ENCODE measurements at regions not wholly inside any gene's neighbourhood (a gene's known extent, or its start where the extent isn't known, plus 50 kb on each side); places are given as distances from the start of the nearest gene placed in this dataset.
"Not testable (repeated sequence)": the region's sequence is repeated elsewhere in the genome, so short reads cannot be mapped to it uniquely, and the experiment has no call there.

DNA sequence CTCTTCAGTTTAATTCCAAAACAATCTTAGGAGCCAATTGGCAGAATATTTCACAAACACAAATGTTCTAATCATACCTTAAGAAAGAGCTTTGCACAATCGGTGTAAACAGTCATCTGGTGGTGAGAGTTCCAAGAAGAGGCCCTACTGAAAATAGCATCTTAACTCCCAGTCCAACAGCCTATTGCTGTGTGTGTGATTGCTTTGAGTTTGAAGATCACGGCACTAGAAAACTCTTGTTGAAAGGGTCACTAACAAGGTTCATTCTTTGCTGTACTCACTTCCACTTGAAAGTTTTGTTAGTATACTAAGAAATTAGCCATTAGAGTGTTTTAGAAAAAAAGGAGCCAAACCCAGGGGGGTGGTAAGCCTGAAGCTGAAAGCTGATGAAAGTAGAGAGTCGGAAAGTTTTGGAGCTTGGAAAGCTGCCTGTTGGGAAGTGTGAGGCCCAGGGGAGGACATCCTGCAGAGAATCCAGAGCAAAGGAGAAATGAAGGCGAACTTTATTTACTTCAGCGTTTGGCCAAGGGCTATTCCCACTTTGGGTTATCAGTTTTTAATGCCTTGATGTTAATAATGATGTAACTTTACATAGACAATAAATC, 180.3 kb upstream of the GHR start:
- no peak for DNase-seq

DNA sequence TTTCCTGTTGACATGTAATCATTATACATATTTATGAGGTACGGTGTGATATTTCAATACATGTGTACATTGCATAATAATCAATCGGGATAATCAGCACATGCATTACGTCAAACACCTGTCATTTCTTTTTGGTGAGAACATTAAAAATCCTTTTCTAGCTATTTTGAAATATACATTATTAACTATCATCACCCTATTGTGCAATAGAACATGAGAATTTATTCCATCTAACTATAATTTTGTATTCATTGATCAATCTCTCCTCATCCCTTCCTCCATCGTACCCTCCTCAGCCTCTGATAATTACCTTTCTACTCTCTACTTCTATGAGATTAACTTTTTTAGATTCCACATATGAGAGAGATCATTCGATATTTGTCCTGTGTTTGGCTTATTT, 170.9 kb upstream of the GHR start:
- DNase-seq, result no peak

DNA sequence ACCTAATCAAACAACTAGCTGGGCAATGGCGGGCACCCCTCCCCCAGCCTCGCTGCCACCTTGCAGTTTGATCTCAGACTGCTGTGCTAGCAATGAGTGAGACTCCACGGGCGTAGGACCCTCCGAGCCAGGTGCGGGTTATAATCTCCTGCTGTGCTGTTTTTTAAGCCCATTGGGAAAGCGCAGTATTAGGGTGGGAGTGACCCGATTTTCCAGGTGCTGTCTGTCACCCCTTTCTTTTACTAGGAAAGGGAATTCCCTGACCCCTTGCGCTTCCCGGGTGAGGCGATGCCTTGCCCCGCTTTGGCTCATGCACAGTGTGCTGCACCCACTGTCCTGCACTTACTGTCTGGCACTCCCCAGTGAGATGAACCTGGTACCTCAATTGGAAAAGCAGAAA, 163.3 kb upstream of the GHR start:
- DNase-seq, result not testable (repeated sequence)

DNA sequence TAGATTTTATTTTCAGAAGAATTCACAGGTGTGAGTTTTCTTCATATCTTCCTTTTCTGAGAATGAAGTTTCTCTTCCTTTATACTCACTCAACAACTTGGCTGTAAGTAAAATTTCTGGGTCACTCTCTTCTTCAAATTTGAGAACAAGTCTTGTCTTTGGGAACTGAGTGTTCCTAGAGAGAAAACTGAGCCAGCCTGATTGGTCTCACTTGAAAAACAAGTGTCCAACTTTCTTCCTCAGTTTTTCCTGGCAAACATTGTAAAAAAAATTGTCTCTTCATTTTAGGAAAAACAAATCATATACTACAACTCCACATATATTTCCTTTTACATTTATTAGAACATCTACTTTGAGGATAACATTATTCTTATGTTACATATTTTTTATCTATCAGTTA, 156.1 kb upstream of the GHR start:
- DNase-seq, result no peak

DNA sequence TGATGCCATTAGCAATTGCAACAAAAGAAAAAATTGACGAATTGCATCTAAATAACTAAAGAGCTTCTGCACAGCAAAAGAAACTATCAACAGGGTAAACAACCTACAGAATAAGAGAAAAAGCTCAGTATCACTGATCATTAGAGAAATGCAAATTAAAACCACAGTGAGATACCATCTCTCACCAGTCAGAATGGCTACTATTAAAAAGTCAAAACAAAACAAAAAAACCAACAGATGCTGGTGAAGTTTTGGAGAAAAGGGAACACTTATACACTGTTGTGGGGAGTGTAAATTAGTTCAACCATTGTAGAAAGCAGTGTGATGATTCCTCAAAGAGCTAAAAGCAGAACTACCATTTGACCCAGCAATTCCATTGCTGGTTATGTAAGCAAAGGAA, 155.1 kb upstream of the GHR start:
- not testable (repeated sequence) for DNase-seq

DNA sequence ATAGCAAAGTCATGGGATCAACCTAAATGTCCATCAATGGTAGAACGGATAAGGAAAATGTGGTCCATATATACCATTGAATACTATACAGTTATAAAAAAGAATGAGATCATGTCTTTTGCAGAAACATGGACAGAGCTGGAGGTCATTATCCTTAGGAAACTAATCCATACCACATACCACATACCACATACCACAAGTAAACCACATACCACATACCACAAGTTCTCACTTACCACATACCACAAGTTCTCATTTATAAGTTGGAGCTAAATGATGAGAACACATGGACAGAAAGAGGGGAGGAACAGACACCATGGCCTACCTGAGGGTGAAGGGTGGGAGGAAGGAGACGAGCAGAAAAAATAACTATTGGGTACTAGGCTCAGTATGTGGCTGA, 154.6 kb upstream of the GHR start:
- peak; percentile 14 for DNase-seq

DNA sequence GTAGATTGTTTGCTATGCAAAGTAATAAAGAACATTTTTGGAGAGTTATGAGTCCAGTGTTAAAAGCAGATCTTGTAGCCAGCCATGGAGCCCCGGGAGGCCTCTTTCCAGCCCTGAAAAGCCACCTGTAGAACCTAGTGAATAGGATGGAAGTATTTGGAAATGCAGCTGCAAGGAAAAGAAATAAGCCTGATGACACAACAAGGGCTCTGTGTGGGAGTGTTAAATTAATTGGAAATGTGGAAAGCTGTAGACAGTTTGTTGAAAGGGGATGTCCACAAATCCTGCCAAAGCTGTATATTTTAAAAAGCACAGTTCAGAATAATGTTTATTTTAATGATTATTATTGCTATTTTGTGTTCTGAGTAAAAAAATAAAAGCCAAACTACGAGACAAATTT, 152.5 kb upstream of the GHR start:
- DNase-seq, result no peak

DNA sequence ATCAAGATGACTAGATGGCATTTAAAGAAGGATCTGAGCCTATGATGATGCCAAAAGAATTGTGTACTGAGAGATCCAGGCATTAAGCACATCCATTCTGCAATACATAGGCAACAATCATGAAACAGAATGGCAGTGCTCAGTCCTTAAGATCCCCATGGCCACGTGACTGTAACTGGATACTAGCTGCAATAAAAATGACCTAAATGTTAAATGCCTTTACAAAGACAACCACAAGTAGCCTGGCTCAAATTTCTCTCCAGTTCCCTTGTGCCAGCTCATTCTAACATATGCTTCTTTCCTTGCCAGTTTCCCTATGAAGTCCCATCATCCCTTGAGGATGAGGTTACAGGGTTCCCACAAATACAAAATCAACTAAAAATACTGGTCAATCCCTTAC, 148.3 kb upstream of the GHR start:
- DNase-seq, result no peak

DNA sequence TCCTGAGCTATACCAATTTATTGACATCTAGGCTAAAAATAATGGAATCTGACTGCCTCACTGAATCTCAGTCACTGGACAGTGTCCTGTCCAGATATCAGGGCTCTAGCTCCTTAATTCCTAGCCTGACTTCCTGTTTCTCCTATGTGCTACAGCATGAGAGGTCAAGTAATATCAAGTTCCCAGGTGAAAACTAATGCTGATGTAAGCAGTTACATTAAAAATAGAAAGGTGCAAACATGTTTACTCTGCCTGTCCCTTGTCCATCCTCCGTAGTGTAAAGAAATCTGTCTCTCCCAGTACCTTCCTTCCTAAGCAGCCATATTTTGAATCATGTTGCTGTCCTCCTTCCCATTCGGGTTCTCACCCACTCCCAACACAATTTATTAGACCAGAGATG, 145.9 kb upstream of the GHR start:
- DNase-seq, result no peak

DNA sequence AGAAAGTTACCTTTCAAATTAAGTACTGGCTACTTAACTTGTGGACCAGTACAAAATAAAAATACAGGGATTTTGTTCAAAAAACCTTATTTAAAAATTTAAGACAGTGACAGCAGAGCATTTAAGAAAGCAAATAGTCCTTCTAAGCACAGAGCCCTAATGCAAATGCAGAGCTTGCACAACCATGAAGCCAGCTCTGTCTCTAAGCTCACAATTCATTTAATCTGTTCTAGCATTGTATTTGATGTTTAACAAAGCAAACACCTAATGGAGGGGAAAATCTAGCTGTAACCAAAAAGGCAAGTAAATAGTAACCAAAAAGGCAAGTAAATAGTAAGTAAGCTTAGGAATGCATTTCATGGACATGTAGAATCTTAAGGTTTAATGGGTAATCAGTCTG, 138.7 kb upstream of the GHR start:
- DNase-seq, result no peak

DNA sequence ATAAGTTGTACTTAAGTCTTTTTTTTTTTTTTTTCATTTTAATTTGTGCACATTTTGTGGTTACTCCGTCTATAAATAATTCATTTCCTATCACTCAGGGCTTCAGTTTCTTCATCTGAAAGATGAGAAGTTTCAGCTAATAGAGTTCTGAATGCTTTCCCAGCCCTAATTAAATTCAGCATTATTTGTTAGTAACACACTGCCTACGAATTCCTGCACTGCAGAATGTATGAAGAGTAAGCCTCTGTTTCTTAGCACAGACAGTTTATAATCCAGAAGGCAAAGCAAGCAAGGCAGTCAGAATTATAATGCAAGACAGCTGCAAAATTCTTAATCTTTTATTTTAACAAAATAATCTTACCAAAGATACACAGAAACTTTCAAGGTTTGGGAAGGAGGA, 138.0 kb upstream of the GHR start:
- DNase-seq, result no peak

DNA sequence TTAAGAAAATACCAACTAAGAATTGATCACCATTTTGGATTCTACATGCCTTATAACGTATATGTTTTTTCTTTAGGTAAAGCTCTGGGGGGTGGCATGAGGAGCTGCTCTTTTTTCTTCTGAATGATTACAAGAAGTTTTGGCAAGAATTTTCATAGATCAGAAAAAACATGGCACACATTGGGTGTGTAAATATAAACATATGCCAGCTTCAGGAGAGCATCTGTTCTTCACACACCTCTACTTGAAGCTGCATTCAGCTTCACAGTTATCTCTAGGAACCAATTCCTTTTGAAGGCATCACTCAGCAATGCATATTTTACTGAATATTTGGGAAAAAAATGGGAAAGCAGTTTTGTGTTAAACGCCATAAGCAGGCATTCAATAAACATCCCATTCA, 122.7 kb upstream of the GHR start:
- DNase-seq, result no peak

DNA sequence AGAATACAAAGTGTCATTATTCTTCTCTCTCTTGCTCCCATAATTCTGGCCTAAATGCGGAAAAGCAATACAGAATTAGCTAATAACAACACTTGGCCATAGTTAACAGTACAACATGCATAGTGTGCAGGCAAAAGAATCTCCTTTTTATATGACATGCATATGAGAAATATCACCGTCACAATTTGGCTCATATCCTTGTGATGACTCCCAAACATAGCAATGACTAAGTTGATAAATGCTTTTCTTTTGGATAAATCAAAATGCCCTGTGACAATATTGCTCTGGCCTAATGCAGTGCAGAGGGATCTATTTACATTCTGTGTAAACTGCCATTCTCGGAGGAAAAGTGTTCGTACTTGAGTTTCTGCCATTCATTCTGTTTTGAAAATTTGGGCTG, 121.9 kb upstream of the GHR start:
- DNase-seq, result no peak

DNA sequence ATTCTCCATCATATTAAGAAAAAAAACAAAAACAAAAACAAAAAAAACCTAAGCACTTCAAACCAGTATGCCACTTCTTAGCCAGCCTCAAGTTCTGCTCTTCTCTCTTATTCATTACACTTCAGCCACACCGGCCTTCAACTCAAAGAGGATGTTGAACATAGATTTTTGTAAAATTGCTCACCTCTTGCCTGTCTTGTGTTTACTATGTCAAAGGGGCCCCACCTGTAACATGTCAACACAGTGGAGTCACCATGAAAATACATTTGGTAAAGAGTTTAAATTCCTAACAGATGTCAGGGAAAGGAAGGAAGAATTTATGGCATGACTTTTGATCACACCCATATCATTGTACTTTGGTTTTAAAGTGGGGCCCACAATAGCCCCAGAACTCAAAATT, 121.1 kb upstream of the GHR start:
- DNase-seq, result no peak

DNA sequence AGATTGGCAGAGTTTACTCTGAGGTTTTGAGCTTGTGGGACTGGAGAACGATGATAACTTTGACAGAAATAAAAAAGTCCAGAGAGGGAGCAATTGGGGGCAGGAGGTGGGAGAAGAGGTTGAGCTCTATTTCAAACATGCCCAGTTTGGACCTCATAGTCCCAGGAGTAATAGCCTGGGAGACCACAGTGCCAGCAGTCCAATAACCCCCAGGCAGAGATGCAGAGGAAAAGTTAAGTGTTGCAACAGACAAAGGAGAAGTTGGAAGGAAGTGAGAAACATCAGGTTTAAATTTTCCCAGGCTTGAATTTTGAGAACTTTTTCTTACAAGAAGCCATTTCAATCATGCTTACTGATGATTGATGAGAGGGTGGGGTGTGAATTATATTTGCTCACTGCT, 117.0 kb upstream of the GHR start:
- DNase-seq, result no peak

DNA sequence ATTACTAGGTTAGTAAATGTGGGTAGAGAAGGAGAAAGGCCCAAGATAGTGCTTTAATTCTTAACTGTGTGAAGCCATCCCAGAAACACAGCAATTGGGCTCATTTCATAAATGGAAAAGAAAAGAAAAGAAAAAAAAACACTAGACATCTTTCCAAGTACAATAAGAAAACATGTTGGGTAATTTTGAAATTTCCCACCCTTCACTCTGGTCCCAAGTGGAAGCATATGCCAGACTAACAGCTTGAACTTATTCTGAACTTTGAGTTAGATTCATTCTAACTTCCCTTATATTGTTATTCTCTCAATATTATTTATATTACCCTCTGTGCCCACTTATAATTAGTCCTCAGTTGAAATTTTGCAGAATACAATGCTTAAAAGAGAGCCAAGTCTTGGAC, 113.4 kb upstream of the GHR start:
- no peak for DNase-seq

DNA sequence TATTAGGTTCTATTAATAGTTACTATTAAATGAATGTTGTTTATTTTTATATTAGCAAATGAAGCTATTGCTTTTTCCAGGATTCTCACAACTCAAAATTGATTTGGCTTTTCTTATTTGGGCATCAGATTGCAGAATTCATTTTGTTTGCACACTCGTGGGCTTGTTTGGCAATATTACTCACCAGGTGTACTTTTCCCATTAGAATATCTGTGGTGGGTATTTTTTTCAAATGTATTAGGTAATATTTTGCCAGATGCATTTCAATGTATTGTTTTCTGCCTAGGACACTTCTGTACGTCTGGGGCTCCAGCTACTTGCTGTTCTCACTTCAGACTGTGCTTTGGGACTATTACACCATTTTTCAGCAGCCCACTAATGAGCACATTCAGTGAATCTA, 108.0 kb upstream of the GHR start:
- DNase-seq, result no peak

DNA sequence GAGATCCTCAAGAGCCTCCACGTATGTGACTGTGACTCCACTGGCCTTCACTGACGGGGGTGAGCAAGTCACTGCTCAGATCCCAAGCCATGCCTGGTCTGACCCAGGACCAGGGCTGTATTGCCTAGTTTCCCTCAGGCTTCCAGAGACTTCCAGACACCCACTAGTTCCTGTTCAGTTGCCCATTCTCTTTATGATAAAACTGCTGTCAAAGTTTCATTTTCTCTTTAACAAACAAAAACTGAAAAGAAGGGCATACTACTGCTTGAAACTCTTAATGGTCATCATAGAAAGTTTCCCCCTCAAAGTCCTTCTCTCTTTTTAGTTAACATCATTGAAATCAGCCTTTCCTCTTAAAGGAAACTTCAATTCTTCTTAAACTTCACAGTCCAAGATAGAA, 105.7 kb upstream of the GHR start:
- no peak for DNase-seq

DNA sequence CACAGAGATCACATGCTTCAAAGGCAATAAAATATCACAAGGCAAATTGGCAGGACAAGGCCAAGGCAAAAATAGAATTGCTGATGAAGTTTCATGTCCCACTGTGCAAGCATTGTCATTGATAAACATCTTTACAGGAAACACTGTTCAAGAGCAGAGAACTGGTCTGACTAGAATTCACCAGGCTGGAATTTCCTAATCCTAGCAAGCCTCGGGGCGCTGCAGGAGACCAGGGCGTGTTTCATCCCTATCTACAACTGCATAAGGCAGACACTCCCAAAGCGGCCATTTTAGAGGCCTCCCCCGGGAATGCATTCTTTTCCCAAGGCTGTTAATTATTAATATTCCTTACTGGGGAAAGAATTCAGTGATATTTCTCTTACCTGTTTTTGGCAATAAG, 103.7 kb upstream of the GHR start:
- not testable (repeated sequence) for DNase-seq

DNA sequence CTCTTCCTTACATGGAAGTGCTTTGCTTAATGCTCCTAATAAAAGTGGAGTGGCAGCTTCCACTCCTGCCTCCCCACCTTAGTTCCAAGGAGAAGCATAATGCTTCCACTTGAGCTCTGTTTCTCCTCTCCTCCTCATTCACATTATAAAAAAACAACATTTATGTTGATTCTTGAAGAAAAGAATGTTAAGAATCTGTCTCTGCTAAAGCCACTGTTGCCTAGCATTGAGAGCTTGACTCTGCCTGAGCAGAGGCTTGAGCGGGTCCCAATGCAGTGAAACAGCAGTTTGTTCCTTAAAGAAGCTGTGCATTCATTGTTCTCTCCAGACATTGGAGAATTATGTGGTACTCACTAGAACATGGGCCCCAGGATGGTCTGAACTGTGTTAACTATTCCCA, 101.5 kb upstream of the GHR start:
- no peak for DNase-seq

DNA sequence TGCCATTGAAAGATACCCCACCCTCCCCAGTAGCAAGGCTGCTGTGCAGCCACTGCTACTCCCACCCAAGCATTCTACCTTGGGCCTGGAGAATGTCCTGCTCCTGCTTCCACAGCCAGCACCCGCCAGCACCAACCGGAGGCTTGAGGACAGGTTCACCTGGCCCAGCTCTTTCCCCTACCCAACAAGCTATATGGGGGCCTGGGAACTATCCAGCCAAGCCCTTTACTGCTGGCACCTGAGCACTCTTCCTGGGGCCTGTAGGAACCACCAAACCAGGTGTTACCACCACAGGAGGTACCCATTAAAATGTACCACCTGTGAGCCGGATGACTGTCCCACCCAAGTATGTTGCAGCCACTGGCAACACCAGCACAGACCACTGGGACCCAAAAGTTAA, 86.1 kb upstream of the GHR start:
- no peak for DNase-seq

DNA sequence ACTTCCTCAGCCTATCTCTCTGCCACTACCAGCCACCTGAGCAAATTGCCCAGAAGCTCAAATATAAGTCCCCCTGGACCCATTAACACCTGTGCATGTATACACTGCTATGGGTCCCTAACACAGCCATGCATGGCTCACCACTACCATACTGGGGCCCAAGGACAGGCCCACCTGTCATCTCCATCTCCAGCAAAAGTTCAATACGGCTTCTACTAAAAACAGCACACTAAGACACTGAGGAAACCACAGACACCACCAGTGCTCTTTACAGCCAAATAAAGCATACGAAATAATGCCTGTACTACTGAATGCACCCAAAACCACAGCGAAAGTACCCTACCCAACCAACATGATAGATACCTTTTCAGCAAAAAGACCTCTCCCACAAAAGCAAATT, 85.6 kb upstream of the GHR start:
- no peak for DNase-seq

DNA sequence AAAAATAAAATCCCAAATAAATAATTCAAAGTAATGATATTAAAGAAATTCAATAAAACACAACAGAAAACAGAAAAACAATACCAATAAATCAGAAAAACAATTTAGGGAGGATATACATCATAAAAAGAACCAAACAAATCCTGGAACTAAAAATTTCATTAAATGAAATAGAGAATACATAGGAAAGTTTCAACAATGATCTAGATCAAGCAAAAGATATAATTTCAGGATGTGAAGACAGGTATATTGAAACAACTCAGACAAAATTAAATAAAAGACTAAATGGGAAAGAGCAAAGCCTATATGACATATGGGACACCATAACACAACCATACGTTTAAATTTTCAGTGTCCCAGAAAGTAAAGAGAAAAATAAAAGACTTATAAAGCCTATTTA, 85.1 kb upstream of the GHR start:
- no peak for DNase-seq

DNA sequence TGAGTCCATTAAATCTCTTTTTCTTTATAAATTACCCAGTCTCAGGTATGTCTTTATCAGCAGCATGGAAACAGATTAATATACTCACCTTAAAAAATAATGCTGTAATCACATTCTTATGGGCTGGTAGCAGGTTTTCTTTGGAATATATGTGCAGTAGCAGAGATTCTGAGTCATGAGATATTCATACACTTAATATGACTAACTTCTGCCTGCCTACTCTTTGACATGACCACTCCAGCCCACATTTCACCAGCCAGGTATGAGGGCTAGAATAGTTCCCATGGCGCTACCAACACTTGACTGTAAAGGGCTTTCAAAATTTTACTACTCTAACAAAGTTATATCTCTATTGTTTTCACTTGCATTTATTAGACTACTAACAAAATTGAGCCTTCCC, 74.1 kb upstream of the GHR start:
- no peak for DNase-seq

DNA sequence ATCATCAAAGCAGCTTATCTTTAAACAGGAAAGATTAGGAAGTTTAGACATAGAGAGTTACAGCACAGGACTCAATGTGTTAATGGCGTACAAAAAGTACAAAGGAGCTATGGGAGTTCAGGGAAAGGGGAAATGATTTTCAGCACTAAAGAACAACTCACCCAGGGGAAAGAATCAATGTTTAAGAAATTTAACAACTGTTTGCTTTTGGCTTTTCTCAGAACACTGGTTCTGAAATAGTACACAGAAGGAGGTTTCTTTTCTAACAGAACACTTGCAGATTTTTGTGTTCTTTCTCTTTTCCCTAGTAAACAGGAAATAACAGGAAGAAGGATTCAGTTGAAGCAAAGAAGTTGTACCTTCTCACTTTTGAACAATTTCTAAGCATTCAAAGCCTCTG, 71.3 kb upstream of the GHR start:
- no peak for DNase-seq

DNA sequence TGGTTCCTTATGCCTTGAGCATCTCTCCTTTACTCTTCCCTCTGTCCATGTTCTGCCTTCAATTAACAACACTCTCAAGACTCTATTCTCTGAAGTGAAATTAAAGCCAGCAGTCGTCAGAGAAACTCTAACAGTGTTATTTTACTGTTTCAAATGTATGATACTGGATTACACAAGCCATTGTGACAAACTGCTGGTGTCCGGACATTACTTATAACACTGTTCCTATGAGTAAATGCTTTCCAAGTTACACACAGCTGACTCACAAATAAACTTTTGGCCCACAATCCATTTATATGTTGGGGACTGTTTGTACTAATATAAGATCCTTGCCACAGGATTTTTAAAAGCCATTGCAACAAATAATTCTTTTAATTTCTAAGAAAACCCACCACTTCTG, 63.2 kb upstream of the GHR start:
- DNase-seq, result no peak

All from GDM1 (cell line).